ENCODE measurements at regions not wholly inside any gene's neighbourhood (a gene's known extent, or its start where the extent isn't known, plus 50 kb on each side); places are given as distances from the start of the nearest gene placed in this dataset.

GRCh38 chr3:5057857-5058324, 64.2 kb upstream of the ARL8B start:
- TF ChIP-seq CTCF (IDR thresholded peaks at IDR 0.05), result peak; percentile 75 to 93 (median 79)
- no peak for TF ChIP-seq POLR2A (IDR thresholded peaks at IDR 0.05)

All from right lobe of liver (tissue), 4 donors.